Upper lobe of left lung (tissue), 6 donors: ENCODE measurements at regions not wholly inside any gene's neighbourhood (a gene's known extent, or its start where the extent isn't known, plus 50 kb on each side); places are given as distances from the start of the nearest gene placed in this dataset.

ENCODE experiments used
- ATAC-seq, 2 donors: fragments of 200-7000 bp; cut with Tn5 transposase; one replicate each; pipeline ENCODE4 v1.9.1; 2022; ENCODE audit warnings: mild to moderate bottlenecking in 2 of 2, moderate library complexity in 2 of 2; ENCODE audit not compliant: low FRiP score in 2 of 2
- DNase-seq, 2 donors: peaks; one replicate each; pipeline ENCODE4 v3.0.0-alpha.2; 2019 to 2020
- H3K27ac ChIP-seq, 4 donors: fragments of 200-600 bp; sonication (generic); one replicate each; pipeline ENCODE4 v1.5.1; 2016 to 2019
- H3K27me3 ChIP-seq, 4 donors: fragments of 200-600 bp; sonication (generic); one replicate each; pipeline ENCODE4 v1.5.1; 2017 to 2019
- H3K36me3 ChIP-seq, 4 donors: fragments of 200-600 bp; sonication (generic); one replicate each; pipeline ENCODE4 v1.5.1; 2016 to 2019
- H3K4me1 ChIP-seq, 4 donors: fragments of 200-600 bp; sonication (generic); one replicate each; pipeline ENCODE4 v1.5.1; 2018 to 2019
- H3K4me3 ChIP-seq, 4 donors: fragments of 200-600 bp; sonication (generic); one replicate each; pipeline ENCODE4 v1.5.1; 2017 to 2019; ENCODE audit warnings: mild to moderate bottlenecking in 2 of 4, moderate library complexity in 1 of 4
- H3K9me3 ChIP-seq, 4 donors: fragments of 200-600 bp; sonication (generic); one replicate each; pipeline ENCODE4 v1.5.1; 2018 to 2019
- EP300 ChIP-seq, 4 donors: sonication (generic); formaldehyde crosslinking; IDR thresholded peaks; one replicate each; pipeline ENCODE4 v1.5.1; 2017; ENCODE audit warnings: antibody characterized with exemption in 4 of 4, control low read depth in 2 of 4
- POLR2A ChIP-seq, 4 donors: fragments of 450-650 bp; IDR thresholded peaks; one replicate each; pipeline ENCODE4 v1.5.1; 2016 to 2017; ENCODE audit warnings: antibody characterized with exemption in 4 of 4, mild to moderate bottlenecking in 2 of 4
- POLR2AphosphoS5 ChIP-seq, 2 donors: sonication (generic); formaldehyde crosslinking; IDR thresholded peaks; one replicate each; pipeline ENCODE4 v1.5.1; 2017; ENCODE audit warnings: antibody characterized with exemption in 2 of 2
- WGBS, 2 donors: methylation state at CpG; one replicate each; pipeline ENCODE4 v1.1.5; 2017 to 2018; 5-methylcytosine and 5-hydroxymethylcytosine counted together
- TF ChIP-seq, protein P1 (sequence below), 6 experiments: fragments of 450-650 bp in 4 of 6; fragments of 200-600 bp in 2 of 6; sonication (generic) in 2 of 6; IDR thresholded peaks; one replicate each; pipeline ENCODE4 v1.5.1; 2016 to 2019; ENCODE audit warnings: antibody characterized with exemption in 6 of 6
- donor health status: DM: no; HTN: no; CAD: no; lungs with moderate emphysema.
- donor health status: DM: no; HTN: yes; CAD: no; lungs with severe emphysema.

DNA sequence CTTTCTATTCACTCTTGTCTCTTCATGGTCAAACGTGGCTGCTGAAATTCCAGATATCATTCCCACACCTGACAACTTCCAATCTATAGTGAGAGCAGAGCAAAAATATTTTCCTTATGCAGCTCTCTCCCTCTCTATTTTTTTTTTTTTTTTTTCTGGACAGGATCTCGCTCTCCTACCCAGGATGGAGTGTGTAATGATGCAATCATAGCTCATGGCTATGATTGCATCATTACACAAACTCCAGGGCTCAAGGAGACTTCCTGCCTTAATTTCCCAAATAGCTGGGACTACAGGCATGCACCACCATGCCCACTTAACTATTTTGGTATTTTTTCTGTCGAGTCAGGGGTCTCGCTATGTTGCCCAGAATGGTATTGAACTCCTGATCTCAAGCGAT is 1398.9 kb downstream of the AACS start:
- ATAC-seq (no peak), DNase-seq (no peak)
- Histone ChIP-seq H3K4me3 (no peak overlapping the region), H3K27ac (no peak overlapping the region), H3K36me3 (no peaks in the 10 kb centered on the region), H3K4me1 (no peaks in the 10 kb centered on the region), H3K9me3 (no peaks in the 10 kb centered on the region), H3K27me3 (no peaks in the 10 kb centered on the region)
- TF ChIP-seq EP300 (IDR thresholded peaks at IDR 0.05), result no peak
- TF ChIP-seq POLR2A (IDR thresholded peaks at IDR 0.05), result no peak
- TF ChIP-seq POLR2AphosphoS5 (IDR thresholded peaks at IDR 0.05), result no peak
- TF ChIP-seq, protein P1, sequence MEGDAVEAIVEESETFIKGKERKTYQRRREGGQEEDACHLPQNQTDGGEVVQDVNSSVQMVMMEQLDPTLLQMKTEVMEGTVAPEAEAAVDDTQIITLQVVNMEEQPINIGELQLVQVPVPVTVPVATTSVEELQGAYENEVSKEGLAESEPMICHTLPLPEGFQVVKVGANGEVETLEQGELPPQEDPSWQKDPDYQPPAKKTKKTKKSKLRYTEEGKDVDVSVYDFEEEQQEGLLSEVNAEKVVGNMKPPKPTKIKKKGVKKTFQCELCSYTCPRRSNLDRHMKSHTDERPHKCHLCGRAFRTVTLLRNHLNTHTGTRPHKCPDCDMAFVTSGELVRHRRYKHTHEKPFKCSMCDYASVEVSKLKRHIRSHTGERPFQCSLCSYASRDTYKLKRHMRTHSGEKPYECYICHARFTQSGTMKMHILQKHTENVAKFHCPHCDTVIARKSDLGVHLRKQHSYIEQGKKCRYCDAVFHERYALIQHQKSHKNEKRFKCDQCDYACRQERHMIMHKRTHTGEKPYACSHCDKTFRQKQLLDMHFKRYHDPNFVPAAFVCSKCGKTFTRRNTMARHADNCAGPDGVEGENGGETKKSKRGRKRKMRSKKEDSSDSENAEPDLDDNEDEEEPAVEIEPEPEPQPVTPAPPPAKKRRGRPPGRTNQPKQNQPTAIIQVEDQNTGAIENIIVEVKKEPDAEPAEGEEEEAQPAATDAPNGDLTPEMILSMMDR (IDR thresholded peaks at IDR 0.05), result no peak
- WGBS, 2 donors, result 77 to 79% methylated on average over 5 of the region's 5 CpGs

DNA sequence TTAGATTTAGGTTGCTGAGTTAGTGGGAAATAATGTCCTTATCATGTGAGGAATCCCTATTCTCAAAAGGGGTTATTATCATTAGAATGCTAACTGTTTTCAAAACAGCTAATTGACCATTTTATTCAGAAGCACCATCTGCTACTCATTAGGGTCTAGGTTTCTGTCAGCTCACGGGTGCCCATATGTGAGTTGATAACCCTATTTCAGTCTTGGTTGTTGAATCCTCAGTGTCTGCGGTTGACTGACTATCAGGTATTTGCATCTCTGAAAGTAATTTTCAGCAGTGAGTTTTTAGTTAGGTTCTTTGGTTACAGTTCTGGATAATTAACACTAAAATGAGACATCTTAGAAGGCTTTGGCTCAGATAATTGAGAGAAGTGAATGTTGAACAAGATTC is 1404.0 kb downstream of the AACS start:
- no peaks in the 10 kb centered on the region for H3K36me3 ChIP-seq
- H3K4me3 ChIP-seq, result no peak overlapping the region
- H3K9me3 ChIP-seq, result peaks cover 0 to 3% (median 0%) of the 10 kb centered on the region in 4 donors
- no peak overlapping the region for H3K27ac ChIP-seq
- no peak for DNase-seq
- no peaks in the 10 kb centered on the region for H3K27me3 ChIP-seq
- WGBS, 2 donors, result 93 to 97% methylated on average over 2 of the region's 2 CpGs
- ATAC-seq, result no peak
- H3K4me1 ChIP-seq, result no peaks in the 10 kb centered on the region
- TF ChIP-seq, protein P1 (IDR thresholded peaks at IDR 0.05), result no peak
- no peak for TF ChIP-seq POLR2AphosphoS5 (IDR thresholded peaks at IDR 0.05)
- no peak for TF ChIP-seq POLR2A (IDR thresholded peaks at IDR 0.05)
- TF ChIP-seq EP300 (IDR thresholded peaks at IDR 0.05), result no peak

DNA sequence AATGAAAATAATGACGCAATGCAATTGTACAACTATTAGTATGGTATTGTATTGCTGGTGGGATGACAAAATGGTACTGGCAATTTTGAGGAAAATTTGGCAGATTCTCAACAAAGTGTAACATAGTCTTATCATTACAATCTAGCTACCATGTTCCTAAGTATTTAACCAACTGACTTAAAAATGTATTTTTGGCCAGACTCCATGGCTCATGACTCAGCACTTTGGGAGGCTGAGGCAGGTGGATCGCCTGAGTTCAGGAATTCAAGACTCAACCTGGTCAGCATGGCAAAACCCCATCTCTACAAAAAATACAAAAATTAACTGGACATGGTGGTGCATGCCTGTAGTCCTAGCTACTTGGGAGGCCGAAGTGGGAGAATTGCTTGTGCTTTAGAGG is 1409.5 kb downstream of the AACS start:
- Histone ChIP-seq H3K9me3 (peaks cover 0 to 4% (median 2%) of the 10 kb centered on the region in 4 donors), H3K27ac (no peak overlapping the region), H3K4me1 (no peaks in the 10 kb centered on the region), H3K36me3 (no peaks in the 10 kb centered on the region), H3K27me3 (no peaks in the 10 kb centered on the region), H3K4me3 (no peak overlapping the region)
- DNase-seq, result no peak
- 82 to 89% methylated on average over 3 of the region's 3 CpGs for WGBS, 2 donors
- TF ChIP-seq EP300 (IDR thresholded peaks at IDR 0.05) (no peak), POLR2A (IDR thresholded peaks at IDR 0.05) (no peak), POLR2AphosphoS5 (IDR thresholded peaks at IDR 0.05) (no peak)
- TF ChIP-seq, protein P1 (IDR thresholded peaks at IDR 0.05), result no peak
- ATAC-seq, result no peak

DNA sequence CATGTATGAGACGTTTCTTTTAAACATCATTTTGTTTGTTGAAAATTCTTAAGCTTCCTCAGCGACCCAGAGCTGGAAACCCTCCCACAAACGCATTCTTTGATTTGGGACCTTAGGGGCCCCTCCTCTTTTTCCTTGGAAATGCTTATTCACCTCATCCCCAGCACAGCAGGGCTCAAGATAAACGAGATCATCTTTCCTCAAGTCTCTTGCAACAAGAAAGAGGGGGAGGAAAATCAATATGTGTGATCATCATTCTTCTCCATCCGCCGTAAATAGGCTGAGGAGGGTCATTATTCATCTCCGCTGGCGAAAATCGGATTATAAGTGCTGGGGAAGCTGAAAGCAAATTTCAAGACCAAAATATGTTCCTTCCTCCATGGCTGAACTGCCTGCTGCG is 1415.2 kb downstream of the AACS start:
- WGBS, 2 donors, result 62 to 63% methylated on average over 10 of the region's 10 CpGs
- H3K4me1 ChIP-seq, result no peaks in the 10 kb centered on the region
- TF ChIP-seq POLR2AphosphoS5 (IDR thresholded peaks at IDR 0.05) (no peak), POLR2A (IDR thresholded peaks at IDR 0.05) (no peak), EP300 (IDR thresholded peaks at IDR 0.05) (no peak)
- TF ChIP-seq, protein P1 (IDR thresholded peaks at IDR 0.05), result no peak

DNA sequence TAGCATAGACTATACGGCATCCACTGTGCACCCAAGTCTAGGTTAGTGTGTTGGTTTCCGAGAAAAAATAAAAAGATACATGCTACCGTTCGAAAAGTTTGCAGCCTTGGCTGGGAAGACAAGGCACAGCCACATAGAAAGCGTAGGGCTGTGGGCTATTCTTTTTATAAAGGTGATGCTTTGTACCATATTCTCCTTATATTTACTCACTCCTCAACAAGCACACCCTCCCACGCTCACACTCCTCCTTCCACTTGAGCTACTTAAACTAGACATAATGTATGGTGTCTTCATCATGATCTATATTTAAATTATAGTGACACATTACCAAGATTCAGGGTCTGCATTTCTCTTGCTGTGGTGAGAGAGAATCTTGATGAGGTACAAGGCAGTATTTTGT is 1416.5 kb downstream of the AACS start:
- Histone ChIP-seq H3K4me1 (no peaks in the 10 kb centered on the region), H3K9me3 (no peaks in the 10 kb centered on the region), H3K27me3 (no peaks in the 10 kb centered on the region), H3K36me3 (no peaks in the 10 kb centered on the region), H3K4me3 (no peak overlapping the region), H3K27ac (no peak overlapping the region)
- DNase-seq (no peak), ATAC-seq (no peak)
- WGBS, 2 donors, result 84 to 89% methylated on average over 6 of the region's 6 CpGs
- no peak for TF ChIP-seq POLR2A (IDR thresholded peaks at IDR 0.05)

More for the DNA sequence above, 1415.2 kb downstream of the AACS start:
- ATAC-seq (no peak), DNase-seq (no peak)
- Histone ChIP-seq H3K36me3 (no peaks in the 10 kb centered on the region), H3K9me3 (no peaks in the 10 kb centered on the region), H3K27me3 (no peaks in the 10 kb centered on the region), H3K27ac (no peak overlapping the region), H3K4me3 (no peak overlapping the region)
